H1 (cell line): ENCODE measurements at regions not wholly inside any gene's neighbourhood (a gene's known extent, or its start where the extent isn't known, plus 50 kb on each side); places are given as distances from the start of the nearest gene placed in this dataset.

Experiments
- CBX8 ChIP-seq: fragments of 300-800, 300-1000 bp; sonication (generic); IDR thresholded peaks from 2 replicates; pipeline ENCODE4 v1.7.1; 2016; ENCODE audit warnings: low read depth, low read length, borderline replicate concordance
- HDAC2 ChIP-seq, 2 experiments: fragments of 300-600 bp in 1 of 2; sonication (generic) in 1 of 2; IDR thresholded peaks; 2 replicates each; pipeline ENCODE4 v1.6.1; 2011 to 2012; ENCODE audit warnings: low read depth in 2 of 2, low read length in 2 of 2, mild to moderate bottlenecking in 2 of 2, moderate library complexity in 2 of 2, borderline replicate concordance in 1 of 2, inconsistent platforms in 1 of 2
- MAFK ChIP-seq: IDR thresholded peaks from 2 replicates; pipeline ENCODE4 v1.6.1; 2012; ENCODE audit warnings: low read depth, mild to moderate bottlenecking, improper control_type of control experiment, low read length
- MAX ChIP-seq: IDR thresholded peaks from 2 replicates; pipeline ENCODE4 v1.6.1; 2012; ENCODE audit warnings: inconsistent platforms
- PHF8 ChIP-seq: fragments of 200-600 bp; sonication (generic); conservative IDR thresholded peaks from 2 replicates; pipeline ENCODE4 v1.7.1; 2012; ENCODE audit warnings: low read depth, mild to moderate bottlenecking, inconsistent platforms, low read length, moderate library complexity
- TEAD4 ChIP-seq: IDR thresholded peaks from 2 replicates; pipeline ENCODE4 v1.6.1; 2012; ENCODE audit warnings: low read depth, low read length, inconsistent platforms, mixed read lengths
- TF ChIP-seq, protein P1 (sequence below): IDR thresholded peaks from 2 replicates; pipeline ENCODE4 v1.6.1; 2011; ENCODE audit warnings: low read depth, mild to moderate bottlenecking, low read length; ENCODE audit not compliant: insufficient read depth

DNA sequence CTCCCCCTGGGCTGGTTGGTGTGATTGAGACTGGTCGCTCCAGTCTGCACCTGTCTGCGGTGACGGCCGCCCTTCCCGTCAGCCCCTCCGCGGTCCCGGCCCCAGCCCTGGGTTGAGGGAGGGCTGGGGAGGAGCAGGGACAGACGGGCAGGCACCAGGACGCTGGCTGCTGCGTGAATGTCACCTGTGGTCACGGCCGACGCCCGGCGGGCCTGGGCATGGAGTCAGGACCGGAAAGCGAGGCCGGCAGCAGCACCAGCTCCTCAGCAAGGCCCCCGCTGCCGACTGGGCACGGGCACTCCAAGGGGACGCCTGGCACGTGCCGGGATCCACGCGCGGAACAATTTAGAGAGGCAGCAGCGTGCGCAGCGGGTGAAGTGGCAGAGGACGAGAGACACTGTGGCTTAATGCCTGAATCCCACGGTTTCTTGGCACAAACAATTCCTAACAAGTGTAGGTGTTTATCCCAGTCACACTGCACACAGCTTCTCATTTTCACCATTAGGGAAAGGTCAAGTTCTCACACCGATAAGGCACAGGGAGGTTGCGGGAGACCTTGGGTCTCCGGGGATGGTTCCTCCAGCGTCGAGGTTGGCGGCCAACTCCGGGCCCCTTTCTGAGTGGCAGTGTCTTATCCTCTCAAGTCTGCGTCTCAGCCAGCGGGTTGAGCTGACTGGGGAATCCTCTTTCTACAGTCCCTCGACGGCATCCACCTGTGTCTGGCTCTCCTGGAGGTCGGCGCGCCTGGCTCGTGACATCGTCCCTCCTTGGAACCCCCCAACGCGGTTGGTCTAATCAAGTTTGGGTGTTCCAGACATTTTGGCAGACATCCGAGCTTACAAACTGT is 66.4 kb upstream of the ADGRA1 start (continued):
- no peak for TF ChIP-seq MAFK
- no peak for TF ChIP-seq PHF8
- TF ChIP-seq MAX = no peak
- TF ChIP-seq, protein P1, sequence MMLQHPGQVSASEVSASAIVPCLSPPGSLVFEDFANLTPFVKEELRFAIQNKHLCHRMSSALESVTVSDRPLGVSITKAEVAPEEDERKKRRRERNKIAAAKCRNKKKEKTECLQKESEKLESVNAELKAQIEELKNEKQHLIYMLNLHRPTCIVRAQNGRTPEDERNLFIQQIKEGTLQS = no peak
- TF ChIP-seq CBX8 = no peak
- TF ChIP-seq TEAD4 = no peak
- no peak for TF ChIP-seq HDAC2 (IDR thresholded peaks at IDR 0.05; ENCODE audit: borderline replicate concordance in 1 of 2, low read depth in 2 of 2, low read length in 2 of 2)
